ENCODE measurements at regions not wholly inside any gene's neighbourhood (a gene's known extent, or its start where the extent isn't known, plus 50 kb on each side); places are given as distances from the start of the nearest gene placed in this dataset.

GRCh38 chr1:105368446-105368845, 1618.7 kb downstream of the AMY1C start (continued):
- TF ChIP-seq, protein P1, sequence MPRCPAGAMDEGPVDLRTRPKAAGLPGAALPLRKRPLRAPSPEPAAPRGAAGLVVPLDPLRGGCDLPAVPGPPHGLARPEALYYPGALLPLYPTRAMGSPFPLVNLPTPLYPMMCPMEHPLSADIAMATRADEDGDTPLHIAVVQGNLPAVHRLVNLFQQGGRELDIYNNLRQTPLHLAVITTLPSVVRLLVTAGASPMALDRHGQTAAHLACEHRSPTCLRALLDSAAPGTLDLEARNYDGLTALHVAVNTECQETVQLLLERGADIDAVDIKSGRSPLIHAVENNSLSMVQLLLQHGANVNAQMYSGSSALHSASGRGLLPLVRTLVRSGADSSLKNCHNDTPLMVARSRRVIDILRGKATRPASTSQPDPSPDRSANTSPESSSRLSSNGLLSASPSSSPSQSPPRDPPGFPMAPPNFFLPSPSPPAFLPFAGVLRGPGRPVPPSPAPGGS (IDR thresholded peaks at IDR 0.05; ENCODE audit: borderline replicate concordance, insufficient read depth, low read depth, low read length, poor library complexity, severe bottlenecking) = no peak
- no peak for TF ChIP-seq NFYB (IDR thresholded peaks at IDR 0.05; ENCODE audit: insufficient read depth, low read depth, low read length)
- no peak for TF ChIP-seq SUPT20H (IDR thresholded peaks at IDR 0.05; ENCODE audit: borderline replicate concordance, control insufficient read depth, low read depth, low read length)
- TF ChIP-seq KAT2A (conservative IDR thresholded peaks at IDR 0.05; ENCODE audit: control insufficient read depth, low read depth, low read length) = no peak

- ATAC-seq = no peak
- Histone ChIP-seq H3K9me3 (replicated peaks; ENCODE audit: control insufficient read depth, insufficient read depth, low read length) (no peaks in the 10 kb centered on the region), H3K79me2 (ENCODE audit: control insufficient read depth, insufficient read depth, low read length) (no peaks in the 10 kb centered on the region), H4K20me1 (ENCODE audit: control insufficient read depth, insufficient read depth) (no peaks in the 10 kb centered on the region), H3K36me3 (ENCODE audit: control insufficient read depth in 2 of 2, insufficient read depth in 2 of 2, low read length in 1 of 2) (no peaks in the 10 kb centered on the region), H3K9ac (ENCODE audit: control insufficient read depth, insufficient read depth, low read length) (no peak overlapping the region), H3K27me3 (replicated peaks in 1 of 2; ENCODE audit: control insufficient read depth in 2 of 2, insufficient read depth in 2 of 2, low read length in 1 of 2) (no peaks in the 10 kb centered on the region), H3K4me3 (no peak overlapping the region), H3K27ac (ENCODE audit: control insufficient read depth, insufficient read depth) (no peak overlapping the region), H3K4me1 (ENCODE audit: control insufficient read depth, insufficient read depth, low read length) (no peaks in the 10 kb centered on the region), H3K4me2 (ENCODE audit: control insufficient read depth, insufficient read depth) (no peak overlapping the region), H2AFZ (ENCODE audit: control insufficient read depth, low read depth, low read length) (no peak overlapping the region)
- no TSS peak for BruUV-seq (replicated peaks)
- POLR2A ChIA-PET = no interaction called here
- in situ Hi-C loops (cut with MboI) = no loop called here
- intact Hi-C loops (cut with micrococcal nuclease; ENCODE audit: unreplicated experiment) = no loop called here
- CTCF ChIA-PET = no interaction called here
- no peak for TF ChIP-seq SREBF1 (IDR thresholded peaks at IDR 0.05; ENCODE audit: low read length)
- no peak for TF ChIP-seq SMC3 (IDR thresholded peaks at IDR 0.05; ENCODE audit: borderline replicate concordance, low read length)
- TF ChIP-seq ZNF207 (IDR thresholded peaks at IDR 0.05; ENCODE audit: borderline replicate concordance) = no peak
- no peak for TF ChIP-seq ZBED1 (IDR thresholded peaks at IDR 0.05; ENCODE audit: borderline replicate concordance)
- no peak for TF ChIP-seq MEF2B (IDR thresholded peaks at IDR 0.05; ENCODE audit: partially characterized antibody, poor library complexity, severe bottlenecking)
- TF ChIP-seq RUNX3 (IDR thresholded peaks at IDR 0.05; ENCODE audit: low read length) = no peak
- no peak for TF ChIP-seq MYB (IDR thresholded peaks at IDR 0.05; ENCODE audit: borderline replicate concordance, low read depth, low read length)
- TF ChIP-seq SMAD1 (IDR thresholded peaks at IDR 0.05; ENCODE audit: low read depth, partially characterized antibody) = no peak
- TF ChIP-seq SMARCA5 (IDR thresholded peaks at IDR 0.05) = no peak
- TF ChIP-seq, protein P2, sequence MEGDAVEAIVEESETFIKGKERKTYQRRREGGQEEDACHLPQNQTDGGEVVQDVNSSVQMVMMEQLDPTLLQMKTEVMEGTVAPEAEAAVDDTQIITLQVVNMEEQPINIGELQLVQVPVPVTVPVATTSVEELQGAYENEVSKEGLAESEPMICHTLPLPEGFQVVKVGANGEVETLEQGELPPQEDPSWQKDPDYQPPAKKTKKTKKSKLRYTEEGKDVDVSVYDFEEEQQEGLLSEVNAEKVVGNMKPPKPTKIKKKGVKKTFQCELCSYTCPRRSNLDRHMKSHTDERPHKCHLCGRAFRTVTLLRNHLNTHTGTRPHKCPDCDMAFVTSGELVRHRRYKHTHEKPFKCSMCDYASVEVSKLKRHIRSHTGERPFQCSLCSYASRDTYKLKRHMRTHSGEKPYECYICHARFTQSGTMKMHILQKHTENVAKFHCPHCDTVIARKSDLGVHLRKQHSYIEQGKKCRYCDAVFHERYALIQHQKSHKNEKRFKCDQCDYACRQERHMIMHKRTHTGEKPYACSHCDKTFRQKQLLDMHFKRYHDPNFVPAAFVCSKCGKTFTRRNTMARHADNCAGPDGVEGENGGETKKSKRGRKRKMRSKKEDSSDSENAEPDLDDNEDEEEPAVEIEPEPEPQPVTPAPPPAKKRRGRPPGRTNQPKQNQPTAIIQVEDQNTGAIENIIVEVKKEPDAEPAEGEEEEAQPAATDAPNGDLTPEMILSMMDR (IDR thresholded peaks at IDR 0.05 in 2 of 3, conservative IDR thresholded peaks at IDR 0.05 in 1 of 3; ENCODE audit: control insufficient read depth in 2 of 3, extremely low read depth in 1 of 3, insufficient read depth in 1 of 3, low read depth in 3 of 3, low read length in 3 of 3) = no peak
- TF ChIP-seq, protein P3, sequence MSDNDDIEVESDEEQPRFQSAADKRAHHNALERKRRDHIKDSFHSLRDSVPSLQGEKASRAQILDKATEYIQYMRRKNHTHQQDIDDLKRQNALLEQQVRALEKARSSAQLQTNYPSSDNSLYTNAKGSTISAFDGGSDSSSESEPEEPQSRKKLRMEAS (IDR thresholded peaks at IDR 0.05; ENCODE audit: low read depth, low read length) = no peak
- no peak for TF ChIP-seq SIN3A (IDR thresholded peaks at IDR 0.05; ENCODE audit: low read depth, low read length)
- TF ChIP-seq, protein P1 (IDR thresholded peaks at IDR 0.05; ENCODE audit: borderline replicate concordance, insufficient read depth, low read depth, low read length, poor library complexity, severe bottlenecking) = no peak
- TF ChIP-seq YBX1 (IDR thresholded peaks at IDR 0.05) = no peak
- FAIRE-seq = no peak
- WGBS (ENCODE audit: insufficient coverage, insufficient replicate concordance, low lambda C conversion rate, missing lambda C conversion rate) = 7% methylated on average over 1 of the region's 1 CpG
- RAD21 ChIA-PET (ENCODE audit: unreplicated experiment) = no interaction called here
- SMC1A ChIA-PET (ENCODE audit: uncharacterized antibody, unreplicated experiment) = no interaction called here
- no peak for DNase-seq (ENCODE audit: low read depth, low spot score)
Observed at GRCh38 chr1:105373681-105374080, 1624.0 kb downstream of the AMY1C start.

Data from GM12878 (cell line).